Panc1 (cell line): ENCODE measurements at regions not wholly inside any gene's neighbourhood (a gene's known extent, or its start where the extent isn't known, plus 50 kb on each side); places are given as distances from the start of the nearest gene placed in this dataset.

ENCODE experiments used
- CTCF ChIP-seq: fragments of 450-650 bp; IDR thresholded peaks from 2 replicates; pipeline ENCODE4 v1.5.1; 2017; ENCODE audit warnings: mild to moderate bottlenecking
- POLR2AphosphoS5 ChIP-seq: IDR thresholded peaks from 2 replicates; pipeline ENCODE4 v1.6.1; 2012; ENCODE audit warnings: mild to moderate bottlenecking, low read depth, low read length, moderate library complexity
- REST ChIP-seq, 2 experiments: IDR thresholded peaks; 2 replicates each; pipeline ENCODE4 v1.6.1; 2011 to 2012; ENCODE audit warnings: low read depth in 2 of 2, control low read depth in 1 of 2, low read length in 1 of 2, mild to moderate bottlenecking in 1 of 2, moderate library complexity in 1 of 2; ENCODE audit not compliant: insufficient read depth in 1 of 2
- SIN3A ChIP-seq: IDR thresholded peaks from 2 replicates; pipeline ENCODE4 v1.6.1; 2012; ENCODE audit warnings: low read depth, mild to moderate bottlenecking, low read length, moderate library complexity, borderline replicate concordance; ENCODE audit not compliant: insufficient read depth
- TCF7L2 ChIP-seq: IDR thresholded peaks from 2 replicates; pipeline ENCODE4 v1.6.1; 2011; ENCODE audit warnings: mild to moderate bottlenecking, low read depth, low read length, inconsistent platforms

- TF ChIP-seq POLR2AphosphoS5 (no peak), CTCF (no peak), SIN3A (no peak), REST (IDR thresholded peaks at IDR 0.05; ENCODE audit: insufficient read depth in 1 of 2, low read depth in 2 of 2, low read length in 1 of 2) (no peak), TCF7L2 (no peak)
Measured at GRCh38 chr4:24372341-24372740, 212.0 kb downstream of the DHX15 start.
